Breast epithelium (tissue), 4 donors: ENCODE measurements at regions not wholly inside any gene's neighbourhood (a gene's known extent, or its start where the extent isn't known, plus 50 kb on each side); places are given as distances from the start of the nearest gene placed in this dataset.

ENCODE experiments used
- DNase-seq, 2 donors: peaks; one replicate each; pipeline ENCODE4 v3.0.0-alpha.2; 2019; ENCODE audit warnings: low spot score in 2 of 2
- H3K27ac ChIP-seq, 2 donors: fragments of 200-600 bp; sonication (generic) in 1 of 2; one replicate each; pipeline ENCODE4 v1.5.1; 2016 to 2019; ENCODE audit warnings: mild to moderate bottlenecking in 1 of 2
- H3K27me3 ChIP-seq, 2 donors: fragments of 200-600 bp; sonication (generic) in 1 of 2; one replicate each; pipeline versions ENCODE4 v1.5.1 to v1.6.0; 2017 to 2019; ENCODE audit warnings: control low read depth in 1 of 2, mild to moderate bottlenecking in 1 of 2
- H3K36me3 ChIP-seq: fragments of 200-600 bp; one replicate; pipeline ENCODE4 v1.5.1; 2019
- H3K4me1 ChIP-seq, 2 donors: fragments of 200-600 bp; sonication (generic); one replicate each; pipeline ENCODE4 v1.5.1; 2016 to 2019; ENCODE audit warnings: control low read depth in 1 of 2
- H3K4me3 ChIP-seq, 3 donors: fragments of 200-600 bp; sonication (generic); 1 replicate in 2 of 3; 2 replicates in 1 of 3; pipeline ENCODE4 v1.5.1; 2016 to 2019; ENCODE audit warnings: mild to moderate bottlenecking in 3 of 3, moderate library complexity in 2 of 3
- H3K9me3 ChIP-seq, 2 donors: fragments of 200-600 bp; sonication (generic) in 1 of 2; one replicate each; pipeline ENCODE4 v1.5.1; 2016 to 2019; ENCODE audit warnings: control low read depth in 1 of 2
- CTCF ChIP-seq, 3 donors: fragments of 450-650 bp; IDR thresholded peaks; one replicate each; pipeline ENCODE4 v1.5.1; 2016 to 2017; ENCODE audit warnings: antibody characterized with exemption in 3 of 3, mild to moderate bottlenecking in 3 of 3, moderate library complexity in 3 of 3
- POLR2A ChIP-seq: fragments of 450-650 bp; IDR thresholded peaks from one replicate; pipeline ENCODE4 v1.6.1; 2016; ENCODE audit warnings: antibody characterized with exemption, mild to moderate bottlenecking, moderate library complexity
- POLR2AphosphoS5 ChIP-seq, 3 donors: sonication (generic); formaldehyde crosslinking; IDR thresholded peaks; one replicate each; pipeline ENCODE4 v1.6.1; 2017; ENCODE audit warnings: antibody characterized with exemption in 3 of 3
- intact Hi-C: fragments of 100-400 bp; cut with DNase I; formaldehyde crosslinking; loops from one replicate; pipeline ENCODE4 v1.15.1; 2023; ENCODE audit warnings: low total_unique reads

- intact Hi-C loops: no loop called here
Measured at GRCh38 chr3:154990543-154990942, 89.6 kb upstream of the MME start.

GRCh38 chr3:154987846-154988245, 92.3 kb upstream of the MME start:
- TF ChIP-seq CTCF (IDR thresholded peaks at IDR 0.05) (no peak), POLR2A (no peak), POLR2AphosphoS5 (IDR thresholded peaks at IDR 0.05) (no peak)
- intact Hi-C loops: no loop called here
- H3K4me3 ChIP-seq: no peak overlapping the region
- no peak for DNase-seq
- H3K27ac ChIP-seq: no peak overlapping the region
- no peaks in the 10 kb centered on the region for H3K9me3 ChIP-seq
- H3K36me3 ChIP-seq: no peaks in the 10 kb centered on the region
- no peaks in the 10 kb centered on the region for H3K27me3 ChIP-seq
- H3K4me1 ChIP-seq: no peaks in the 10 kb centered on the region

More at GRCh38 chr3:154990543-154990942, 89.6 kb upstream of the MME start:
- H3K4me1 ChIP-seq: no peaks in the 10 kb centered on the region
- no peak for DNase-seq
- H3K4me3 ChIP-seq: no peak overlapping the region
- H3K9me3 ChIP-seq: no peaks in the 10 kb centered on the region
- H3K27ac ChIP-seq: no peak overlapping the region
- H3K27me3 ChIP-seq: no peaks in the 10 kb centered on the region
- no peaks in the 10 kb centered on the region for H3K36me3 ChIP-seq
- no peak for TF ChIP-seq POLR2AphosphoS5 (IDR thresholded peaks at IDR 0.05)
- no peak for TF ChIP-seq CTCF (IDR thresholded peaks at IDR 0.05)
- TF ChIP-seq POLR2A: no peak

GRCh38 chr3:154981664-154982063, 98.5 kb upstream of the MME start:
- DNase-seq: no peak
- intact Hi-C loops: no loop called here
- H3K27ac ChIP-seq: peak overlapping the region; percentile 43 to 70
- no peaks in the 10 kb centered on the region for H3K4me1 ChIP-seq
- H3K27me3 ChIP-seq: no peaks in the 10 kb centered on the region
- no peak overlapping the region for H3K4me3 ChIP-seq
- no peak for TF ChIP-seq POLR2A
- no peak for TF ChIP-seq CTCF (IDR thresholded peaks at IDR 0.05)
- TF ChIP-seq POLR2AphosphoS5 (IDR thresholded peaks at IDR 0.05): no peak
- no peaks in the 10 kb centered on the region for H3K9me3 ChIP-seq
- H3K36me3 ChIP-seq: no peaks in the 10 kb centered on the region

- intact Hi-C loops: no loop called here
- Histone ChIP-seq H3K36me3 (no peaks in the 10 kb centered on the region), H3K27ac (peak overlapping the region; percentile 7 to 70)
Measured at GRCh38 chr3:154981201-154981600, 98.9 kb upstream of the MME start.

GRCh38 chr3:154979331-154979730, 100.8 kb upstream of the MME start:
- H3K27me3 ChIP-seq: no peaks in the 10 kb centered on the region
- H3K27ac ChIP-seq: no peak overlapping the region
- no peak for TF ChIP-seq CTCF (IDR thresholded peaks at IDR 0.05)
- no peak for TF ChIP-seq POLR2A
- TF ChIP-seq POLR2AphosphoS5 (IDR thresholded peaks at IDR 0.05): no peak
- no peaks in the 10 kb centered on the region for H3K36me3 ChIP-seq
- H3K4me3 ChIP-seq: no peak overlapping the region
- no peaks in the 10 kb centered on the region for H3K4me1 ChIP-seq
- no peaks in the 10 kb centered on the region for H3K9me3 ChIP-seq
- no peak for DNase-seq
- intact Hi-C loops: no loop called here

More at GRCh38 chr3:154981201-154981600, 98.9 kb upstream of the MME start:
- no peak for TF ChIP-seq POLR2AphosphoS5 (IDR thresholded peaks at IDR 0.05)
- TF ChIP-seq CTCF (IDR thresholded peaks at IDR 0.05): no peak
- TF ChIP-seq POLR2A: no peak
- H3K9me3 ChIP-seq: no peaks in the 10 kb centered on the region
- H3K27me3 ChIP-seq: no peaks in the 10 kb centered on the region
- DNase-seq: no peak
- no peak overlapping the region for H3K4me3 ChIP-seq
- H3K4me1 ChIP-seq: no peaks in the 10 kb centered on the region
